HuH-7 (cell line): ENCODE measurements at regions not wholly inside any gene's neighbourhood (a gene's known extent, or its start where the extent isn't known, plus 50 kb on each side); places are given as distances from the start of the nearest gene placed in this dataset.
"Not testable (repeated sequence)": the region's sequence is repeated elsewhere in the genome, so short reads cannot be mapped to it uniquely, and the experiment has no call there.

Source experiments
- DNase-seq: peaks from one replicate; pipeline ENCODE4 v3.0.0; 2011; ENCODE audit warnings: low spot score

GRCh38 chr2:8584174-8585066, 97.4 kb upstream of the ID2 start:
- DNase-seq = no peak

GRCh38 chr2:8586457-8587051, 95.3 kb upstream of the ID2 start:
- DNase-seq = no peak

DNA sequence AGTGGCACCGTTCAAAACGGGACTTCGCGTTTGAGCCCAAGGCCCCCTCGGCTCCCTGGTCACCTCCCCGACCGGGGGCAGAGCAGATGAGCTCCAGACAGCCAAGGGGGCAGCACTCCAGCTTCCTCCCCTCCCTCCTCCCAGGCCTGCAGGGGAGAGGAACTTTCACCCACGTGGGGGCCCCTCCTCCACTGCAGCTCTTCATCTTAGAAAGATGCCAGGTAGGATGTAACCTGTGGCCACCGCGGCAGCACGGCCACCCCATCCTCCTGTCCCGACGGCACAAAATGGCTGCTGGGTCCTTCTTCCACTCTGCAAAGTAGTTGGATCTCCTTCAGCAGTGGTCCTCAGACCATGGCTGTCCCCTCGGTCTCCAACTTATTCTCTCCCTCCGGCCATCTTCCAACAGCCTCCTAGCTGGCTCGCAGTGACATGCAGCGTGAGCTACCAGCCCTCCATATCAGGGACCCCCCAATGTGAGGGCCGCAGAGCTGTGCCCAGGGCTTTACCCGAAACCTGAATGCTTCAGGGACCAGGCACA, 94.5 kb upstream of the ID2 start:
- DNase-seq = no peak

GRCh38 chr2:8587920-8588830, 93.7 kb upstream of the ID2 start:
- DNase-seq = no peak

DNA sequence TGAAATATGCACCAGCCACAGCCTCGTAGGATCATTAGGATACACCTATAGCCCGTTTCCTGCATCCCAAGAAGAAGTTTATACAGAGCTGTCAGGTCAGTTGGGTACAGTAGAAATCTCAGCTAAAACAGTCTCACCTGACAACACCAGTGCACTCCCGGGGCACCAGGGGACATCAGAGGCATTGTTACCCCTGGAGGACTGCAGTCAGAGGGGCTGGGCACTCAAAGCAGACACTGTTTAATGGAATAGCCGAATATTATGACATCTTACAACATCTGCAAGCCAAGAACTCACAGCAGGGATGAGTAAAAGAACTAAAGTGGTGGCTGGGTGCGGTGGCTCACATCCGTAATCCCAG, 93.0 kb upstream of the ID2 start:
- no peak for DNase-seq

DNA sequence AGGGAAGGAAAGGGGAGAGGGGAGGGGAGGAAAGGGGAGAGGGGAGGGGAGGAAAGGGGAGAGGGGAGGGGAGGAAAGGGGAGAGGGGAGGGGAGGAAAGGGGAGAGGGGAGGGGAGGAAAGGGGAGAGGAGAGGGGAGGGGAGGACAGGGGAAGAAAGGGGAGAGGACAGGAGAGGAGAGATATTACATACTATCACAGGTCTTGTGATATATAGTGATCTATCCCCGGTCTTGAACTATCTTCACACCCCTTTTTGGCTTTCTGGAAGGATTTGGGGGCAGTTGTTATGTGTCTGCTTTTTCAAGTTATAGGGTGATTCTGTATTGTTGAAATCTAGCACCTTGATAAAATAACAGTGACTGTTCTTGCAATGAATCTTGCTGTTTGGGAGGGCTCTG, 92.1 kb upstream of the ID2 start:
- no peak for DNase-seq

GRCh38 chr2:8590938-8591337, 90.9 kb upstream of the ID2 start:
- peak; percentile 50 for DNase-seq

- DNase-seq = no peak
Observed at GRCh38 chr2:8592736-8593135, 89.1 kb upstream of the ID2 start.

DNA sequence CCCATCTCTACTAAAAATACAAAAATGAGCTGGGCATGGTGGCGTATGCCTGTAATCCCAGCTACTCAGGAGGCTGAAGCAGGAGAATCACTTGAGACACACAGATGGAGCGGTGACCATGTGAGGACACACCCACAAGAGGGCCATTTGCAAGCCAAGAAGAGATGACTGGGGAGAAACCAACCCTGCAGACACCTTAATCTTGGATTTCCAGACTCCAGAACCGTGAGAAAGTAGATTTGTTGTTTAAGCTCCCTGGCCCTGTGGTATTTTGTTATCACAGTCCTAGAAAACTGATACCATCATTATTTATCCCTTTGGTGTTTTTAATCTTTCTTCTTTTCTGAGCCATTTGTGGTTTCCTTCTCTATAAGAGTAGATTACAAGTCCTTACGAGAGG, 88.6 kb upstream of the ID2 start:
- DNase-seq = no peak

DNA sequence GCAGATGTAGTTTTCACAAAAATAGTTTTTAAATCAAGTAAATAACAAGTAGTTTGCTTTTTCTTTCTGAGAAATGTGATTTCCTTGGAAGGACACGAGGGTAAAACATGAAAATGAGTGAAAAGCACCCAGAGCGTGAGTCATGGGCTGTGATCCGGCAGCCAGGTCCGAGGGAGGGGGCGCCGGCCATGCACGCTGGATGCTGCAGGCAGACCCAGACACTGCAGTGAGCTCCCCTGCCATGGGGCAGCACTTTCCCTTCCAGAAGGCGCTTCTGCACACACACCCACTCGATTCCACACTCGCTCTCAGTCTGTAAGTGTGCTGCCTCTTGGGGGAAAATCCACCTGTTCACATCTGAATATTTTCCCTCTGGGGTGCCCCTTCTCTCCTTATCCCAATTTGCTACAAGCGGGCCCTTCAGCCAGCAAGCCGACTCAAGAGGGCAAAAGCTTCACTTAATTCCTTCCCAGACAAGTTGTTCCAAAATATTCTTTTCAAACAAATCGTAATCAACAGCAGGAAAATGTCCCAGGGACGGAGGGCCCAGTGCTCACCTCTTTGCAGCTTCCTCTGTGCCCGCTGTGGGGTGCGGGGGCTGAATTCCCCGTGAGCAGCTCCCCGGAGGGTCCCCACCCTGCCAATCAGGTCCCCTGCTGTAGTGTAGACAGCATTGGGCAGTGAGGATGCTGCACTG, 87.0 kb upstream of the ID2 start:
- no peak for DNase-seq

DNA sequence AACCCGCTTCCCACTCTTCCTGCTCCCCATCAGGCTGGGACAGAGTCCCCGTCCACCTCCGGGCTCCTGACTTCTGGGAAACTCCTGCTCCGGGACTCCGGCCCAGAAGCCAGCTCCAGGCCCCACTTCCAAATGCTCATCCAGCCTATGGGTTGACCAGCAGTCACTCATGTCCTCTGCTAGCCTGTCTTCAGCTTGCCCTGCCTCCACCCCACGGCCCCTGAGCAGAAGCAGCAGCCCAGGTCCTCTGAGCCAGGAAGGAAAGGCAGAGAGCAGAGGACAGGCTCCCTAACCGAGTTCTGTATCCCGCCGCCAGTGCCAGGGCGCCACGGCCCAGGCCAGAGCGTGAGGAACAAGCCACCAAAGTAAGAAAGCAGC, 86.4 kb upstream of the ID2 start:
- no peak for DNase-seq

DNA sequence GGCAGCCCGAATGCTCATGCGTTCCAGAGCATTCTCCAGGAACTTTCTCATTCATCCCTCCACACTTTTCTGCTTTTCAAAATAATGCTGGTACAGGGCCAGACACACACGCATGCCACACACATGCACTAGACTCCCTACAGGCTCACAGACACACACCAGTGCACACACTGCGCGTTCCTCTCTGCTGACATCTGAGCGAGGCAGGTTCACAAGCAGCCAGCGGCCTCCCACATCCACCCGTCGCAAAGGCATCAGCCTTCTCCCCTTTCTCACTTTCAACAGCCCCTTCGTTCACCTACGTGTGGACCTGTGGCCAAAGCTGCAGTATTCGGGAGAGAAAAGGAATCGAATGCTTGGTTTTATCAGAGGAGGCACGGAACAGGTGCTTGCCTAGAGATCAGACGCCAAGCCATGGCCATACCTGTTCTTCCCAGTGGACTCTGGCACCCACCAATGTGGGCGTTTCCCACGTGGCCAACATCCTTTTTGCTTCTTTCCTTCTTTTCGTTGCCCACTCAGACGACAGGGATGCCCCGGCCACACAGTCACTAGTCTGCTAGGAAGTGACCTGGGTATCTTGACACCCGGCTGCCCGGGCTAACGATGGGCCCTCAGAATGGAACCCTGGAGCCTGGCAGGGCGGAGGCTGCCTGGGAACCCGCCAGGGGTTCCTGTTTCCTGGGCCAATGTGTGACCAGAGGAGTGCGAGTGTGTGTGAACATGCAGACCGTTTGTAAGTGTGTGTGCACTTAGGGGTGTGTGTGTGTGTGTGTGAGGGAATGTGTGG, 85.8 kb upstream of the ID2 start:
- DNase-seq = no peak

DNA sequence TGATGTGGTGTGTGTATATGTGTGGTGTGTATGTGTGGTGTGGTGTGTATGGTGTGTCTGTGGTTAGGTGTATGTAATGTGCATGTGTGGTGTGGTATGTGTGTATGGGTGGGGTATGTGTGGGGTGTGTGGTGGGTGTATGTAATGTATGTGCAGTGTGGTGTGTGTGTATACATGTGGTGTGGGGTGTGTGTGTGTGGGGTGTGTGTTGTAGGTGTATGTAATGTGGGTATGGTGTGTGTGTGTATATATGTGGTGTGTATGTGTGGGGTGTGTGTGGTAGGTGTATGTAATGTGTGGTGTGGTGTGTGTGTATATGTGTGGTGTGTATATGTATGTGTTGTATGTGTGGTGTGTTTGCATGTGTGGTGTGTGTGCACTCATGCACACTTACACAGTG, 84.8 kb upstream of the ID2 start:
- DNase-seq = no peak

GRCh38 chr2:8597559-8598225, 84.2 kb upstream of the ID2 start:
- no peak for DNase-seq

- no peak for DNase-seq
Observed at GRCh38 chr2:8598295-8599165, 83.3 kb upstream of the ID2 start.

DNA sequence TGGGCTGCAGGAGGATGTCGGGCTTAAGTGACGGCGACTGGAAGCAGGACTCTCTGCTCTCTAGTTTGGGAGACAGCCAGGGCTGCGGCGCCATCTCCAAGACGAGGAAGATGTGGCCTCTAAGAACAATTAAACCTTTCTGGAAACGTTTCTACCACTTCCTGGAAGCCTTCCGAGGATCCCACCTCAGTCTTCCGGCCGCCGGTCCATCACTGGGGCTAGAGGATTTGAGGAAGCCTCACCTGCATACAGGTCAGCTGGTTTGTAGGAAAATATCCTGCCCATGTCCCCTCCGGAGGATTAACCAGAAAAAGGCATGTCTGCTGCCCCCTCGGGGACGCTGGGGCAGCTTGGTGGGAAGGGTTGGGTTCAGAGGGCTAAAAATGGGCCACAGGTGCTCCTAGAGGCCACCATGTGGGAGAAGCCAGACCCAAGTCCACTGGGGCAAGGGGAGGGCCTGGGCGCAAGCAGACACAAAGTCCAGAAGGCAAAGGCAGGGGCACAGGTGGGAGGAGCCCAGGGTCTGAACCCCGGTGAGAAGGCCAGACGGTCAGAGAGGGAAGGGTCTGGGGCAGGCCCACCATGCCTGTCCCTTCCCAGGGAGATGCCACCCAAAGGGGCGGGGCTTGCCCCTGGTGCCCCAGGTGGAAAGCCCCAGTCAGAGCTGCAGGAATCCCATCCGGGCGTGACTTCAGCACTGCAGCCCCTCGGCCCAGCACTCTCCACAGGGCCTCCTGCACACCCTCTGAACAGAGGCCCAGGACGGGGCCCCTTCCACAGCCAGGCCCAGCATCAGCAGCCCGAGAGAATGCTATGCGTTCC, 82.2 kb upstream of the ID2 start:
- no peak for DNase-seq

GRCh38 chr2:8600456-8600855, 81.4 kb upstream of the ID2 start:
- no peak for DNase-seq

DNA sequence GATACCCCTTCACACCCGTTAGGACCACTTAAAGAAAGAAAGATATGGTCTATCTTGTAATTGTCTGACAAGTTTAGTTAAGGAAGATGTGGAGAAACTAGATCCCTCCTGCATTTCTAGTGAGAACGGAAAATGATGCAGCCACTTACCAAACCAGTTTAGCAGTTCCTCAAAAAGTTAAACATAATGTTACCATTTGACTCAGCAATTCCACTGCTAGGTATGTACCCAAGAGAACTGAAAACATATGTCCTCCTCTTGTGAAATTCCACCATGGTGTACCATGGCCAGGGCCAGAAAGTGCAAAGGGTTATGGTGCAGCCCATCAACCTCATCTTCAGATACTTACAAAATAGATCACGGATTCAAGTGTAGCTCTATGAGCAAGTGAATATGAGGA, 79.0 kb upstream of the ID2 start:
- no peak for DNase-seq

DNA sequence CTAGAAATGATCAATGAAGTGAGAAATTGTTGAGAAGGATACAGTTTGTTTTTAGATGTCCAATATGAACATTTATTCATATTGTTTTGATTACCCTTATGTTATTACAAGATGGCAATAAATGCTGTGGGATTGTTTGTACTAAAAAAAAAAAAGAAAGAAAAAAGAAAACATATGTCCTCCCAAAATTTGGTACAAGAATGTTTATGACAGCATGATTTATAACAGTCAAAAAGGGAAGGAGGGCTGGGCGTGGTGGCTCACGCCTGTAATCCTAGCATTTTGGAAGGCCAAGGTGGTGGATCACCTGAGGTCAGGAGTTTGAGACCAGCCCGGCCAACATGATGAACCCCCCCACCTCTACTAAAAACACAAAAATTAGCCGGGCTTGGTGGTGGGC, 78.5 kb upstream of the ID2 start:
- DNase-seq = not testable (repeated sequence)
